K562 (cell line): ENCODE measurements at regions not wholly inside any gene's neighbourhood (a gene's known extent, or its start where the extent isn't known, plus 50 kb on each side); places are given as distances from the start of the nearest gene placed in this dataset.

Experiments
- ATAC-seq: fragments of 200-7000 bp; cut with Tn5 transposase; 3 replicates; pipeline ENCODE4 v1.9.1; 2020; ENCODE audit warnings: moderate library complexity
- BruUV-seq: library from RNA; stranded (reverse); fragments of 400-500 nt; replicated peaks from 2 replicates; lab custom pipeline; 2021; lab: Mats Ljungman, UMichigan
- CTCF ChIA-PET: fragments of 300-600 bp; formaldehyde crosslinking; extraction: SDS; loops from one replicate; lab custom pipeline; 2021; ENCODE audit warnings: low intra/inter-chr PET ratio; lab: Yijun Ruan, JAX
- POLR2A ChIA-PET: fragments of 300-600, 350-650 bp; sonication (Branson Sonifier 250); formaldehyde crosslinking; extraction: SDS; loops from one replicate; lab custom pipeline; 2021; ENCODE audit warnings: antibody characterized with exemption, inconsistent platforms; lab: Yijun Ruan, JAX
- DNase-seq, 4 experiments: peaks; one replicate each; pipeline versions ENCODE4 v3.0.0 to v3.0.0-alpha.2; 2011 to 2018; ENCODE audit warnings: low spot score in 3 of 4, mixed read lengths in 3 of 4; ENCODE audit errors: extremely low read depth in 1 of 4
- FAIRE-seq: peaks from 2 replicates; lab custom pipeline; 2011; peaks lifted over from hg19 to GRCh38; lab: Jason Lieb, UNC
- H2AFZ ChIP-seq: 2 replicates; pipeline ENCODE4 v1.6.0; 2011; ENCODE audit warnings: low read depth, low read length, control low read depth, inconsistent platforms
- H3K27ac ChIP-seq: fragments of 200-600 bp; 3 replicates; pipeline ENCODE4 v1.8.0; 2011; ENCODE audit warnings: low read depth, mild to moderate bottlenecking, control low read depth, inconsistent platforms, low read length, moderate library complexity, mixed read lengths; ENCODE audit errors: extremely low read depth
- H3K27me3 ChIP-seq, 2 experiments: fragments of 300-600 bp in 1 of 2; 2 replicates in 1 of 2; 3 replicates in 1 of 2; pipeline versions ENCODE4 v1.6.0 to v1.8.0; 2011; ENCODE audit warnings: inconsistent platforms in 2 of 2, low read length in 2 of 2, mild to moderate bottlenecking in 1 of 2, mixed read lengths in 1 of 2, moderate library complexity in 1 of 2; ENCODE audit not compliant: control insufficient read depth in 2 of 2, insufficient read depth in 2 of 2
- H3K36me3 ChIP-seq: fragments of 300-600 bp; 3 replicates; pipeline ENCODE4 v1.8.0; 2011; ENCODE audit warnings: mild to moderate bottlenecking, low read length, inconsistent platforms; ENCODE audit not compliant: control insufficient read depth, insufficient read depth
- H3K4me1 ChIP-seq, 2 experiments: fragments of 200-600 bp in 1 of 2; replicated peaks in 1 of 2; 2 replicates in 1 of 2; 3 replicates in 1 of 2; pipeline versions ENCODE4 v1.5.1 to v1.8.0; 2011; ENCODE audit warnings: inconsistent platforms in 2 of 2, low read length in 2 of 2, mild to moderate bottlenecking in 1 of 2, mixed read lengths in 1 of 2, moderate library complexity in 1 of 2; ENCODE audit not compliant: control insufficient read depth in 2 of 2, insufficient read depth in 2 of 2
- H3K4me2 ChIP-seq: 2 replicates; pipeline ENCODE4 v1.6.1; 2011; ENCODE audit warnings: low read length, control low read depth, inconsistent platforms, mixed read lengths; ENCODE audit not compliant: insufficient read depth
- H3K4me3 ChIP-seq: fragments of 200-600 bp; sonication (generic), shearing (Covaris generic); 2 replicates; pipeline ENCODE4 v1.5.1; 2016; ENCODE audit warnings: control low read depth, inconsistent platforms
- H3K79me2 ChIP-seq: fragments of 200-600 bp; 3 replicates; pipeline ENCODE4 v1.8.0; 2011; ENCODE audit warnings: low read length, inconsistent platforms; ENCODE audit not compliant: control insufficient read depth, insufficient read depth
- H3K9ac ChIP-seq, 2 experiments: 2 replicates each; pipeline versions ENCODE4 v1.6.0 to v1.6.1; 2011; ENCODE audit warnings: low read depth in 2 of 2, low read length in 2 of 2, control low read depth in 1 of 2, inconsistent platforms in 1 of 2, mild to moderate bottlenecking in 1 of 2, mixed read lengths in 1 of 2; ENCODE audit not compliant: insufficient read depth in 1 of 2
- H3K9me1 ChIP-seq: one replicate; pipeline ENCODE4 v1.6.0; 2011; ENCODE audit warnings: inconsistent platforms, mild to moderate bottlenecking, low read length, moderate library complexity; ENCODE audit not compliant: control insufficient read depth, insufficient read depth
- H3K9me3 ChIP-seq: replicated peaks from 2 replicates; pipeline ENCODE4 v1.5.1; 2011; ENCODE audit warnings: low read depth, low read length, inconsistent platforms; ENCODE audit not compliant: control insufficient read depth, insufficient read depth
- H4K20me1 ChIP-seq: replicated peaks from 2 replicates; pipeline ENCODE4 v1.6.1; 2011; ENCODE audit warnings: low read length, inconsistent platforms, mixed read lengths; ENCODE audit not compliant: control insufficient read depth, insufficient read depth
- EGR1 ChIP-seq: fragments of 450-650 bp; conservative IDR thresholded peaks from 2 replicates; pipeline ENCODE4 v1.6.1; 2017; ENCODE audit warnings: mild to moderate bottlenecking
- KDM2B ChIP-seq: fragments of 250-450 bp; sonication (Bioruptor Pico); IDR thresholded peaks from 2 replicates; pipeline ENCODE4 v1.8.0; 2021; ENCODE audit warnings: mild to moderate bottlenecking, moderate library complexity
- KDM4B ChIP-seq, 2 experiments: fragments of 450-650 bp in 1 of 2; sonication (generic) in 1 of 2; IDR thresholded peaks; 2 replicates each; pipeline ENCODE4 v1.6.1; 2016 to 2017; ENCODE audit warnings: borderline replicate concordance in 2 of 2, antibody characterized with exemption in 1 of 2, low read depth in 1 of 2, mild to moderate bottlenecking in 1 of 2
- MCM2 ChIP-seq: fragments of 450-650 bp; IDR thresholded peaks from 2 replicates; pipeline ENCODE4 v1.6.1; 2017; ENCODE audit warnings: low read depth, mild to moderate bottlenecking
- MCM5 ChIP-seq: fragments of 450-650 bp; IDR thresholded peaks from 2 replicates; pipeline ENCODE4 v1.6.1; 2016; ENCODE audit warnings: low read depth
- MYC ChIP-seq, 2 experiments: fragments of 250-450 bp in 1 of 2; sonication (Bioruptor Pico) in 1 of 2; IDR thresholded peaks; 2 replicates each; pipeline versions ENCODE4 v1.5.1 to v1.6.1; 2012 to 2021; ENCODE audit warnings: low read depth in 2 of 2, borderline replicate concordance in 1 of 2, improper control_type of control experiment in 1 of 2, low read length in 1 of 2, mild to moderate bottlenecking in 1 of 2, moderate library complexity in 1 of 2
- SRSF1 ChIP-seq: fragments of 200-400 bp; formaldehyde crosslinking; IDR thresholded peaks from 2 replicates; pipeline ENCODE4 v1.6.1; 2017; ENCODE audit warnings: mild to moderate bottlenecking, low read depth, low read length, moderate library complexity
- TARDBP ChIP-seq: fragments of 450-650 bp; IDR thresholded peaks from 2 replicates; pipeline ENCODE4 v1.6.1; 2016
- U2AF2 ChIP-seq: fragments of 200-400 bp; formaldehyde crosslinking; optimal IDR thresholded peaks from 2 replicates; pipeline ENCODE3; 2017; ENCODE audit warnings: low read depth, mild to moderate bottlenecking, low read length
- XRCC3 ChIP-seq: fragments of 450-650 bp; IDR thresholded peaks from 2 replicates; pipeline ENCODE4 v1.6.1; 2017; ENCODE audit warnings: mild to moderate bottlenecking, moderate library complexity
- ZFPM2 ChIP-seq: fragments of 250-450 bp; sonication (Bioruptor Pico); IDR thresholded peaks from 2 replicates; pipeline ENCODE4 v1.5.1; 2022; ENCODE audit warnings: mild to moderate bottlenecking
- ZNF253 ChIP-seq: fragments of 250-450 bp; sonication (Bioruptor Pico); conservative IDR thresholded peaks from 2 replicates; pipeline ENCODE4 v1.6.1; 2021; ENCODE audit warnings: mild to moderate bottlenecking
- ZNF282 ChIP-seq: sonication (generic); formaldehyde crosslinking; IDR thresholded peaks from 2 replicates; pipeline ENCODE4 v1.8.1; 2023; ENCODE audit warnings: missing genetic modification reagents
- ZNF696 ChIP-seq: fragments of 250-450 bp; sonication (Bioruptor Pico); conservative IDR thresholded peaks from 2 replicates; pipeline ENCODE4 v1.4.0; 2020; ENCODE audit warnings: mild to moderate bottlenecking, moderate library complexity
- ZNF699 ChIP-seq: fragments of 250-450 bp; sonication (Bioruptor Pico); IDR thresholded peaks from 2 replicates; pipeline ENCODE4 v1.8.0; 2021; ENCODE audit warnings: mild to moderate bottlenecking, moderate library complexity; ENCODE audit not compliant: insufficient replicate concordance
- WGBS: fragments of 100-300 bp; shearing (Covaris generic); methylation state at CpG from one replicate; pipeline ENCODE4 v1.1.6; 2016; ENCODE audit warnings: low coverage, mixed read lengths; ENCODE audit not compliant: insufficient coverage; ENCODE audit errors: missing lambda C conversion rate; 5-methylcytosine and 5-hydroxymethylcytosine counted together
- in situ Hi-C: fragments of 300-500 bp; cut with MboI; formaldehyde crosslinking; loops from 4 replicates; pipeline ENCODE4 v1.15.0; 2018; ENCODE audit warnings: inconsistent platforms, mixed read lengths
- intact Hi-C: fragments of 100-400 bp; cut with micrococcal nuclease; formaldehyde crosslinking; loops from 2 replicates; pipeline ENCODE4 v1.14.2; 2022
- TF ChIP-seq, protein P1 (sequence below): sonication (generic); formaldehyde crosslinking; IDR thresholded peaks from 2 replicates; pipeline ENCODE4 v1.8.1; 2022; ENCODE audit warnings: missing genetic modification reagents
- TF ChIP-seq, protein P2 (sequence below): fragments of 250-450 bp; sonication (Bioruptor Pico); IDR thresholded peaks from 2 replicates; pipeline ENCODE4 v1.9.0; 2021; ENCODE audit warnings: mild to moderate bottlenecking
- TF ChIP-seq, protein P3 (sequence below), 2 experiments: fragments of 450-650 bp in 1 of 2; sonication (generic) in 1 of 2; formaldehyde crosslinking; conservative IDR thresholded peaks; 2 replicates each; pipeline versions ENCODE4 v1.4.0 to v1.8.1; 2020 to 2022; ENCODE audit warnings: mild to moderate bottlenecking in 1 of 2, missing genetic modification reagents in 1 of 2

DNA sequence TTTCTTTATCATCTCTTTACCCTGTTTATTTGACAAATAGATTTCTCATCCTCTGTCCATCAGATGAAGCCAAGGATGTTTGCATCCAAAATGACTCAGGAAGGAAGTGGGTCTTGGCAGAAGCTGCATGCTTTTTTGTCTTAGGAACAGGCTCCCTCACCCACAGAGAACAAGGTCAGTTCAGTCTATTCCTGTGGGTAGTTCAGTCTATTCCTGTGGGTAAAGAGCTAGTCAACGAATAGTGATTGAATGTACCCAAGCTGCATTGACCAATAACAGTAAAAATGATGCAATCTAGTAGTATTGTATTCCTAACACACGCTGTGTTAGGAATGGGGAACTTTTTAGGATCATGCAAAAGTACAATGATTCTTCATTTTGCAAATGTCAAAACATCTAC, 290.8 kb upstream of the TANK start:
- H3K27ac ChIP-seq, result no peak overlapping the region
- ChIA-PET POLR2A (no interaction called here), CTCF (no interaction called here)
- no peak overlapping the region for H3K4me3 ChIP-seq
- no peaks in the 10 kb centered on the region for H3K9me1 ChIP-seq
- H2AFZ ChIP-seq, result no peak overlapping the region
- no peaks in the 10 kb centered on the region for H4K20me1 ChIP-seq
- no peak for TF ChIP-seq KDM4B (IDR thresholded peaks at IDR 0.05; ENCODE audit: borderline replicate concordance in 2 of 2, low read depth in 1 of 2)
- TF ChIP-seq KDM2B (CRISPR knock-in tag), result no peak
- no peak for TF ChIP-seq ZNF282 (CRISPR knock-in tag)
- no peak for TF ChIP-seq MYC (IDR thresholded peaks at IDR 0.05; ENCODE audit: low read depth, low read length)
- no peak for TF ChIP-seq MYC (CRISPR knock-in tag; IDR thresholded peaks at IDR 0.05; ENCODE audit: borderline replicate concordance, low read depth)
- TF ChIP-seq, protein P1, sequence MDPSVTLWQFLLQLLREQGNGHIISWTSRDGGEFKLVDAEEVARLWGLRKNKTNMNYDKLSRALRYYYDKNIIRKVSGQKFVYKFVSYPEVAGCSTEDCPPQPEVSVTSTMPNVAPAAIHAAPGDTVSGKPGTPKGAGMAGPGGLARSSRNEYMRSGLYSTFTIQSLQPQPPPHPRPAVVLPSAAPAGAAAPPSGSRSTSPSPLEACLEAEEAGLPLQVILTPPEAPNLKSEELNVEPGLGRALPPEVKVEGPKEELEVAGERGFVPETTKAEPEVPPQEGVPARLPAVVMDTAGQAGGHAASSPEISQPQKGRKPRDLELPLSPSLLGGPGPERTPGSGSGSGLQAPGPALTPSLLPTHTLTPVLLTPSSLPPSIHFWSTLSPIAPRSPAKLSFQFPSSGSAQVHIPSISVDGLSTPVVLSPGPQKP (CRISPR knock-in tag), result no peak
- TF ChIP-seq, protein P2, sequence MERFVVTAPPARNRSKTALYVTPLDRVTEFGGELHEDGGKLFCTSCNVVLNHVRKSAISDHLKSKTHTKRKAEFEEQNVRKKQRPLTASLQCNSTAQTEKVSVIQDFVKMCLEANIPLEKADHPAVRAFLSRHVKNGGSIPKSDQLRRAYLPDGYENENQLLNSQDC (CRISPR knock-in tag), result no peak
- TF ChIP-seq XRCC3, result no peak
- TF ChIP-seq ZNF699, result no peak
- no peak for TF ChIP-seq TARDBP
- TF ChIP-seq U2AF2, result no peak
- no peak for TF ChIP-seq MCM2
- TF ChIP-seq SRSF1, result no peak
- TF ChIP-seq, protein P3, sequence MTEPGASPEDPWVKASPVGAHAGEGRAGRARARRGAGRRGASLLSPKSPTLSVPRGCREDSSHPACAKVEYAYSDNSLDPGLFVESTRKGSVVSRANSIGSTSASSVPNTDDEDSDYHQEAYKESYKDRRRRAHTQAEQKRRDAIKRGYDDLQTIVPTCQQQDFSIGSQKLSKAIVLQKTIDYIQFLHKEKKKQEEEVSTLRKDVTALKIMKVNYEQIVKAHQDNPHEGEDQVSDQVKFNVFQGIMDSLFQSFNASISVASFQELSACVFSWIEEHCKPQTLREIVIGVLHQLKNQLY (CRISPR knock-in tag; conservative IDR thresholded peaks at IDR 0.05), result no peak
- no peak for TF ChIP-seq ZFPM2 (CRISPR knock-in tag)
- no peak for TF ChIP-seq MCM5
- TF ChIP-seq EGR1, result no peak
- TF ChIP-seq ZNF253 (CRISPR knock-in tag), result no peak
- TF ChIP-seq ZNF696 (CRISPR knock-in tag), result no peak
- H3K27me3 ChIP-seq, result no peaks in the 10 kb centered on the region
- in situ Hi-C loops, result no loop called here
- no peaks in the 10 kb centered on the region; the same call in 1 of the 2 replicates for H3K9me3 ChIP-seq
- no peak for DNase-seq
- H3K4me1 ChIP-seq, result no peaks in the 10 kb centered on the region
- H3K4me2 ChIP-seq, result no peak overlapping the region
- ATAC-seq, result no peak
- H3K36me3 ChIP-seq, result no peaks in the 10 kb centered on the region
- no peaks in the 10 kb centered on the region for H3K79me2 ChIP-seq
- intact Hi-C loops, result no loop called here
- WGBS, result 2% methylated on average over 2 of the region's 2 CpGs
- no peak overlapping the region for H3K9ac ChIP-seq
- BruUV-seq, result no TSS peak
- no peak for FAIRE-seq
